Keratinocyte (primary cell): ENCODE measurements at regions not wholly inside any gene's neighbourhood (a gene's known extent, or its start where the extent isn't known, plus 50 kb on each side); places are given as distances from the start of the nearest gene placed in this dataset.

ENCODE experiments used
- DNase-seq: peaks from one replicate; pipeline ENCODE4 v3.0.0-alpha.2; 2011; ENCODE audit warnings: low read depth, missing footprints, low spot score
- FAIRE-seq: peaks from 2 replicates; lab custom pipeline; 2011; peaks lifted over from hg19 to GRCh38; lab: Jason Lieb, UNC
- H2AFZ ChIP-seq: 2 replicates; pipeline ENCODE4 v1.6.0; 2012; ENCODE audit warnings: low read length, control low read depth, inconsistent platforms; ENCODE audit not compliant: control insufficient read depth
- H3K27ac ChIP-seq: 2 replicates; pipeline ENCODE4 v1.5.1; 2011; ENCODE audit warnings: low read length; ENCODE audit not compliant: control insufficient read depth, insufficient read depth
- H3K27me3 ChIP-seq: 3 replicates; pipeline ENCODE4 v1.6.0; 2011; ENCODE audit warnings: low read length; ENCODE audit not compliant: control insufficient read depth, insufficient read depth; ENCODE audit errors: extremely low read depth
- H3K36me3 ChIP-seq, 2 experiments: 2 replicates in 1 of 2; 3 replicates in 1 of 2; pipeline ENCODE4 v1.5.1; 2011; ENCODE audit warnings: low read length in 2 of 2, mild to moderate bottlenecking in 1 of 2; ENCODE audit not compliant: control insufficient read depth in 2 of 2, insufficient read depth in 2 of 2; ENCODE audit errors: extremely low read depth in 1 of 2
- H3K4me1 ChIP-seq: 3 replicates; pipeline ENCODE4 v1.5.1; 2011; ENCODE audit warnings: low read length; ENCODE audit not compliant: control insufficient read depth, insufficient read depth; ENCODE audit errors: extremely low read depth
- H3K4me2 ChIP-seq: 3 replicates; pipeline ENCODE4 v1.6.0; 2011; ENCODE audit warnings: low read depth, low read length; ENCODE audit not compliant: control insufficient read depth, insufficient read depth; ENCODE audit errors: extremely low read depth
- H3K4me3 ChIP-seq, 3 experiments: fragments of 200-600 bp in 1 of 3; sonication (generic) in 1 of 3; 2 replicates in 2 of 3; 3 replicates in 1 of 3; pipeline ENCODE4 v1.5.1; 2011 to 2016; ENCODE audit warnings: low read length in 3 of 3, mild to moderate bottlenecking in 3 of 3, control low read depth in 2 of 3, inconsistent platforms in 1 of 3, low read depth in 1 of 3, mixed read lengths in 1 of 3, mixed run types in 1 of 3, moderate library complexity in 1 of 3; ENCODE audit not compliant: control insufficient read depth in 2 of 3, insufficient read depth in 2 of 3; ENCODE audit errors: extremely low read depth in 1 of 3
- H3K79me2 ChIP-seq: 2 replicates; pipeline ENCODE4 v1.6.0; 2012; ENCODE audit warnings: low read length; ENCODE audit not compliant: control insufficient read depth, insufficient read depth
- H3K9ac ChIP-seq: 3 replicates; pipeline ENCODE4 v1.6.0; 2011; ENCODE audit warnings: low read length; ENCODE audit not compliant: control insufficient read depth, insufficient read depth; ENCODE audit errors: extremely low read depth
- H3K9me1 ChIP-seq: 3 replicates; pipeline ENCODE4 v1.6.0; 2011; ENCODE audit warnings: low read length; ENCODE audit not compliant: control insufficient read depth, insufficient read depth; ENCODE audit errors: extremely low read depth
- H3K9me3 ChIP-seq: 2 replicates; pipeline ENCODE4 v1.5.1; 2012; ENCODE audit warnings: low read depth, low read length; ENCODE audit not compliant: control insufficient read depth
- H4K20me1 ChIP-seq: 3 replicates; pipeline ENCODE4 v1.6.0; 2011; ENCODE audit warnings: low read length; ENCODE audit not compliant: control insufficient read depth, insufficient read depth; ENCODE audit errors: extremely low read depth
- CTCF ChIP-seq, 3 experiments: IDR thresholded peaks in 1 of 3; conservative IDR thresholded peaks in 1 of 3; optimal IDR thresholded peaks in 1 of 3; 2 replicates in 2 of 3; 3 replicates in 1 of 3; pipeline versions ENCODE3 to v1.5.1; 2011; ENCODE audit warnings: low read length in 3 of 3, mild to moderate bottlenecking in 3 of 3, moderate library complexity in 2 of 3, control low read depth in 1 of 3, inconsistent platforms in 1 of 3; ENCODE audit not compliant: insufficient read depth in 2 of 3; ENCODE audit errors: extremely low read depth in 1 of 3
- EZH2 ChIP-seq: IDR thresholded peaks from one replicate; pipeline ENCODE4 v1.6.1; 2012; ENCODE audit warnings: inconsistent platforms, mild to moderate bottlenecking, low read length, moderate library complexity
- dilution Hi-C: fragments of 300-500 bp; cut with MboI; formaldehyde crosslinking; loops from one replicate; pipeline ENCODE4 v1.7.0; 2020; ENCODE audit warnings: low sequenced_read_pairs; ENCODE audit not compliant: extremely low pct_ligation_motif_present

GRCh38 chr12:114275932-114276785 lies 129.8 kb downstream of the TBX5 start:
- no peak overlapping the region for H3K4me3 ChIP-seq
- no peaks in the 10 kb centered on the region for H4K20me1 ChIP-seq
- H3K9ac ChIP-seq, result no peak overlapping the region
- no peak overlapping the region for H3K4me2 ChIP-seq
- no peak overlapping the region for H2AFZ ChIP-seq
- dilution Hi-C loops, result no loop called here
- H3K27me3 ChIP-seq, result no peaks in the 10 kb centered on the region
- H3K9me1 ChIP-seq, result no peaks in the 10 kb centered on the region
- H3K4me1 ChIP-seq, result no peaks in the 10 kb centered on the region
- no peaks in the 10 kb centered on the region for H3K36me3 ChIP-seq
- H3K9me3 ChIP-seq, result no peaks in the 10 kb centered on the region
- DNase-seq (no peak), FAIRE-seq (no peak)
- no peak for TF ChIP-seq EZH2
- no peak for TF ChIP-seq CTCF (optimal IDR thresholded peaks at IDR 0.05 in 1 of 3, IDR thresholded peaks at IDR 0.05 in 1 of 3, conservative IDR thresholded peaks at IDR 0.05 in 1 of 3; ENCODE audit: extremely low read depth in 1 of 3, insufficient read depth in 2 of 3, low read length in 3 of 3)
- H3K79me2 ChIP-seq, result no peaks in the 10 kb centered on the region
- H3K27ac ChIP-seq, result no peak overlapping the region

GRCh38 chr12:114275086-114275485 lies 130.9 kb downstream of the TBX5 start:
- H3K36me3 ChIP-seq, result no peaks in the 10 kb centered on the region
- H3K79me2 ChIP-seq, result no peaks in the 10 kb centered on the region
- H4K20me1 ChIP-seq, result no peaks in the 10 kb centered on the region
- H3K4me1 ChIP-seq, result no peaks in the 10 kb centered on the region
- H3K9me3 ChIP-seq, result no peaks in the 10 kb centered on the region
- DNase-seq, result no peak
- H3K27ac ChIP-seq, result no peak overlapping the region
- TF ChIP-seq CTCF (optimal IDR thresholded peaks at IDR 0.05 in 1 of 3, IDR thresholded peaks at IDR 0.05 in 1 of 3, conservative IDR thresholded peaks at IDR 0.05 in 1 of 3; ENCODE audit: extremely low read depth in 1 of 3, insufficient read depth in 2 of 3, low read length in 3 of 3), result no peak
- no peak for TF ChIP-seq EZH2
- H3K9ac ChIP-seq, result no peak overlapping the region
- dilution Hi-C loops, result no loop called here
- no peaks in the 10 kb centered on the region for H3K9me1 ChIP-seq
- H3K4me3 ChIP-seq, result no peak overlapping the region
- no peak overlapping the region for H2AFZ ChIP-seq
- FAIRE-seq, result no peak
- H3K27me3 ChIP-seq, result no peaks in the 10 kb centered on the region
- H3K4me2 ChIP-seq, result no peak overlapping the region
